Stimulated activated naive CD4-positive, alpha-beta T cell treated with Interleukin-2 at 50 U/mL for 16 hours (primary cell): ENCODE measurements at regions not wholly inside any gene's neighbourhood (a gene's known extent, or its start where the extent isn't known, plus 50 kb on each side); places are given as distances from the start of the nearest gene placed in this dataset.

Experiments
- DNase-seq: peaks from one replicate; lab custom pipeline; 2025; lab: John Stamatoyannopoulos, UW

- no peak for DNase-seq
These were observed 622.2 kb downstream of the ZPLD1 start for GRCh38 chr3:103057003-103057402.

- DNase-seq: no peak
These were observed 622.7 kb downstream of the ZPLD1 start for GRCh38 chr3:103057487-103057886.

- DNase-seq: no peak
These were observed 624.6 kb downstream of the ZPLD1 start for GRCh38 chr3:103059432-103059831.

GRCh38 chr3:103060242-103060641, 625.4 kb downstream of the ZPLD1 start:
- no peak for DNase-seq

DNA sequence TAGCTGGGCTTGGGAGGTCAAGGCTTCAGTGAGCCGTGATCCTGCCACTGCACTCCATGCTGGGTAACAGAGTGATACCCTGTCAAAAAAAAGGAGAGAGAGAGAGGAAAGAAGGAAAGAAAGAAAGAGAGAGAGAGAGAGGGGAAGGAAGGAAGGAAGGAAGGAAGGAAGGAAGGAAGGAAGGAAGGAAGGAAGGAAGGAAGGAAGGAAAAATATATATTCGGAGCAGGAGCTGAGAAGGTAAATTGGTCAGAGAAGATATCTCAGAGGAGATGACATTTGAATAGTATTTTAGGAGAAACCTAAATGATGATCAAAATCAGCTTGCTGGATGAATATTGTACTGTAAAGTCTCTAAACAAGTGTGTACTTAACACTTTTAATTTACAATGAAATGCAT, 633.1 kb downstream of the ZPLD1 start:
- DNase-seq: no peak

DNA sequence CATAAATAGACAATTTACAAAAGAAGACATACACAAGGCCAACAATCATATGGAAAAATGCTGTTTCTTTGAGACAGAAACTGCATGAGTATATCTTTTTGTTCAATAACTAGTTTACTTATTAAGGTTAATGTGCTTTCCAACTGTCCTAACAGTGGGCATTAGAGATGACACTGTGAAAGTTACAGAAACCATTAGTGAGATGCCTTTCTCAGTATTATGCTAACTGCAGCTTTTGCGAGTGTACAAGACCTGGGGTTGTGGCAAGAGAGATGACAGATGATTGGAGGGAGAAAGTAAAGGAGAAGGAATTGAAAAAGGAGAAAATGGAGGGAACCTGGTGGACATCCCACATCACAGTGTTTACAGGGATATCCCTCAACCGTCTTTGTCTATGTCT, 640.5 kb downstream of the ZPLD1 start:
- DNase-seq: no peak

DNA sequence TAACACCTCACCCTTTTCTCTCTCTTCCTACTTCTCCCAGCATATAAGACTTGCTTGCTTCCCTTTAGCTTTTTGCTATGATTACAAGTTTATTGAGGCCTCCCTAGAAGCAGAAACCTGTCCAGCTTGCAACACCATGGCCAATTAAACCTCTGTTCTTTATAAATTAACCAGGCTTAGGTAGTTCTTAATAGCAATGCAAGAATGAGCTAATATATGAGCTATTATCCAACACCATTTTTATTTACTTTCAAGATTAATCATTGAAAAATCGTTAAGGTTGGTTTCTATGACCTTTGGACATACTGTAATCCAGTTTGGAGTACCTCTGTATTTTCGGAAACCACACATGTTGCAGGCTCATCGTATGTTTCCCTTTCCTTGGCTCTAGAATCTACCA, 643.1 kb downstream of the ZPLD1 start:
- DNase-seq: no peak

DNA sequence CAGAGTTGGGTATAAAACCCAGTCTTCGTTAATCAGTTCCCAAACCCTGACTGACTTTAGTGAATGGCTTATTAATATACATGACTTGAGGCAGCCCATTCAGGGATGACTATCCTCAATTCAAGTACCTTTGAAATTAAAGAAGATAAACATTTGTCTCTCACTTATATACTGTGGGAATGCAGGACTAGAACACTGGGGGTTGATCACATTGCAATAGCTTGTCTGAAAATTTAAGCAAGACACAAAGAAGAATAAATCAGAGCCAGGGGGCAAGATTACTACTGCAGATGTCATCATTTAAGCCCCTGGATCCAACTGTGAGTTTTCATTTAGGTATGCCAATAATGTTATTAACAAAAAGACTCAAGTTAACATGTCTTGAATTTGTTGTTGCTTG, 647.7 kb downstream of the ZPLD1 start:
- no peak for DNase-seq

GRCh38 chr3:103083848-103084631, 649.2 kb downstream of the ZPLD1 start:
- DNase-seq: no peak

- no peak for DNase-seq
These were observed 650.6 kb downstream of the ZPLD1 start for GRCh38 chr3:103085465-103085864.

- DNase-seq: no peak
These were observed 654.9 kb downstream of the ZPLD1 start for GRCh38 chr3:103089758-103090157.

GRCh38 chr3:103105206-103105605, 670.4 kb downstream of the ZPLD1 start:
- DNase-seq: no peak

- no peak for DNase-seq
These were observed 677.5 kb downstream of the ZPLD1 start for GRCh38 chr3:103112273-103112672.

GRCh38 chr3:103126115-103126514, 691.3 kb downstream of the ZPLD1 start:
- DNase-seq: no peak

GRCh38 chr3:103127098-103127630, 692.3 kb downstream of the ZPLD1 start:
- DNase-seq: no peak

DNA sequence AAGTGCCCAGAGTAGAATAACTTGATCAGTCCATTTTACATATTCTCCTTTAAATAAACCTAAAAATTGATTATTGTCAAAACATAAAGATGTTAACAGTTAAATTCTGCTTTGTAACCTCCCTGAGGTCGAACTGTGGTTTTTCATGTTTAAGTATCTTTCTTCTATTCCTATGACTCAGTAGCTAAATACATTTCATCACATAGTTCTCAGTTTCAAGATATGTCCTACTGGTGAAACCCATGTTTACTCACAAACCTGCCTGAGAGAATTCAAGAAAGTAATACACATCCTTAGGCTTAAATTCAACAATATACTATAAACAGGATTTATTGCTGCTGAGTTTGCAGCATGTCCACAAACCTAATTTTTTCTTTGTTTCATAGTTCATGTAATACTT, 692.9 kb downstream of the ZPLD1 start:
- no peak for DNase-seq

DNA sequence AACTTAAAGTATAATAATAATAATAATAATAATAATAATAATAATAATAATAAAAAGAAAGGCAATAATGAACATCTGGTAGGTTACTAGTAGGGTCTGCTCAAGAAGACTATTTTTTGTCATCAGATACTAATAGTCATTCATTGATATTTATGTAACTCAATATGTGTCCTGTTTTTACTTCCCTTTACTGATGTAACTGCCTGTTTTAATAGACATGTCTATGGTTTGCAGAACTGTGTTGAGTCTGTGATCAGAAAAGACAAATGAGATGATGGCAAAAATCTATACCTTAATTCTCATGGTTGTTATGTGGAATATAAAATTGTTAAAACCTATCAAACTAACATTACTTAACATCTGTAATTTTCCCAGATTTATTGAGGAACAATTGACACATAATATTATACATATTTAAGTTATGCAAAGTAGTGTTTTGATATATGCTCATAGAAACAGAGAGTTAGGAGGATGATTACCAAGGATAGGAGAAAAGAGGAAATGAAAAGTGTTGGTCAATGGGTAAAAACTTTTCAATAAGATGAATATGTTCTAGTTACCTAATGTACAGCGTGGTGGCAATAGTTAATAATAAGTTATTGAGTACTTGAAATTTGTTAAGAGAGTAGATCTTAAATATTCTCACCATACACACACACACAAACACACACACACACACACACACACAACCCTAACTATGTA, 699.4 kb downstream of the ZPLD1 start:
- no peak for DNase-seq

DNA sequence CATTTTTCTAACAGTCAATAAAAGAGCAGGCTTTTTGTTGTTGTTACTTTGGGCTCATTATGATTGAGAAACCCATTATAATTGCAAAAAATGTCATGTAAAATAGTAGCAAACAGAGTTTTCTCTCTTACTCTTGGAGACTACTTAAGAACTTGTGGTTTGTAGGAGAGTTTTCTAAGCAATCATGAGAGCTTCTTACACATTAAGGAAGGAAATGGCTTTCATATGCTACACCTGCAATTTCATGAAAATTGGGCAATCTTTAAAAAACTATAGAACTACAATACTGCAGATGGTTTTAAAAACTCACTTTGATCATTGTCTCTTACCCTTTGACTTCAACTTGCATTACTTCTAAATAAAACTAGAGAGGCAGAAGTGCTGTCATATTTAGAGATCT, 701.8 kb downstream of the ZPLD1 start:
- no peak for DNase-seq

- no peak for DNase-seq
These were observed 703.0 kb downstream of the ZPLD1 start for GRCh38 chr3:103137830-103138229.

DNA sequence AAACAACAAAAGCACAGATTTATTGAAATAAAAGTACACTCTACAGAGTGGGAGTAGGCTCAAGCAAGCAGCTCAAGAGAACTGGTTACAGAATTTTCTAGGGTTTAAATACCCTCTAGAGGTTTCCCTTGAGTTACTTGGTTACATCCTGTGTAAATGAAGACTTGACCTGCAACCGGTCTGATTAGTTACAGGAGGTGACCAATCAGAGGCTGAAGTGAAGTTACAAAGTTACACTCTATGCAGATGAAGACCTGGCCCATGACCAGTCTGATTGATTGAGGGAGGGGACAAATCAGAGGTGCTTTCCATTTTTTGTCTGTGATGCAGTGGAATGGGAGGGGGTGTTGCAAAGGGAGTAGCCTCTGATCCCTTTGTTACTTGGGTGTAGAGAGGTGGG, 723.4 kb downstream of the ZPLD1 start:
- no peak for DNase-seq

DNA sequence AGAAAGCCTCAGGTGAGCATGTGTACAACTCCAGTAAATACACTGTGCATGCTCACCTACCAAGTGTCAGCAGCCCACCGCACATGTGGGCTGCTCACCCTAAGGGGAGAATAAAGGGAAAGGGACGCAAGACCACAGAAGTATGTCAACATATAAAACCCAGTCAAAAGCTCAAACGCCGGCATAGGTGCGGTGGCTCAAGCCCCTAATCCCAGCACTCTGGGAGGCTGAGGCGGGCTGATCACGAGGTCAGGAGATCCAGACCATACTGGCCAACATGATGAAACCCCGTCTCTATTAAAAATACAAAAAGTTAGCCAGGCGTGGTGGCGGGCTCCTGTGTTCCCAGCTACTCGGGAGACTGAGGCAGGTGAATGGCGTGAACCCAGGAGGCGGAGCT, 732.1 kb downstream of the ZPLD1 start:
- DNase-seq: no peak

DNA sequence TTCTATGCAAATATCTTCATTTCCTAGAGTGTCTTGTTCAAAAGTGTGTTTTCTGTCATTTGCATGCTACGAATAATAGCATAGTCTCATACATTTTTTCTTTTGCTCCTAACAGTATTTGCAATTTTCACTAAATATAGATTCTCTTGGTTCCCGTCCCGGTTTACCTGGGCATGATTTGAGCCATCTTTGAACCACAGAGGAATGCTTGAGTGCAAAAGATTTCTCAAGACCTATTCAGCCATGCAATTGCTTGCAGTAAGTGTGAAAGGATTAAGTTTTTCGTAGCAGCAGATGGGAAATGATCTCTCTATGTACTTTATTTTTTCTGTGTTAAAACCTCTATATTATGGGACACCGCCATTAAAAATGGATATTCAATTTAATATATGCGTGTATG, 733.0 kb downstream of the ZPLD1 start:
- no peak for DNase-seq

- DNase-seq: no peak
These were observed 734.5 kb downstream of the ZPLD1 start for GRCh38 chr3:103169289-103169688.
